SK-N-SH treated with all-trans-retinoic acid at 6 μM for 48 hours (cell line): ENCODE measurements at regions not wholly inside any gene's neighbourhood (a gene's known extent, or its start where the extent isn't known, plus 50 kb on each side); places are given as distances from the start of the nearest gene placed in this dataset.

ENCODE experiments used
- ATAC-seq: fragments of 200-7000 bp; cut with Tn5 transposase; 3 replicates; pipeline ENCODE4 v1.9.1; 2020; ENCODE audit warnings: mild to moderate bottlenecking, moderate library complexity
- ARNTL ChIP-seq: fragments of 450-650 bp; formaldehyde crosslinking; IDR thresholded peaks from 2 replicates; pipeline ENCODE4 v1.5.0; 2020; ENCODE audit warnings: low read depth, mild to moderate bottlenecking, moderate library complexity, borderline replicate concordance
- BACH2 ChIP-seq: fragments of 250-450 bp; sonication (Bioruptor Pico); IDR thresholded peaks from 2 replicates; pipeline ENCODE4 v1.9.0; 2021; ENCODE audit warnings: mild to moderate bottlenecking, borderline replicate concordance
- CSDC2 ChIP-seq: fragments of 250-450 bp; sonication (Bioruptor Pico); IDR thresholded peaks from 2 replicates; pipeline ENCODE4 v1.5.0; 2020; ENCODE audit warnings: mild to moderate bottlenecking, moderate library complexity
- ESRRG ChIP-seq: fragments of 250-450 bp; sonication (Bioruptor Pico); IDR thresholded peaks from 2 replicates; pipeline ENCODE4 v1.6.1; 2021; ENCODE audit warnings: mild to moderate bottlenecking
- GLIS3 ChIP-seq: fragments of 250-450 bp; sonication (Bioruptor Pico); IDR thresholded peaks from 2 replicates; pipeline ENCODE4 v1.5.0; 2020; ENCODE audit warnings: mild to moderate bottlenecking, moderate library complexity
- ISL1 ChIP-seq: fragments of 250-450 bp; sonication (Bioruptor Pico); IDR thresholded peaks from 2 replicates; pipeline ENCODE4 v2.1.2; 2022; ENCODE audit warnings: mild to moderate bottlenecking, moderate library complexity
- OSR1 ChIP-seq: fragments of 250-450 bp; sonication (Bioruptor Pico); IDR thresholded peaks from 2 replicates; pipeline ENCODE4 v1.8.0; 2022; ENCODE audit warnings: moderate library complexity, mild to moderate bottlenecking, inconsistent platforms
- PPARA ChIP-seq: fragments of 250-450 bp; sonication (Bioruptor Pico); IDR thresholded peaks from 2 replicates; pipeline ENCODE4 v1.5.0; 2020; ENCODE audit warnings: mild to moderate bottlenecking, borderline replicate concordance
- RARB ChIP-seq: fragments of 250-450 bp; sonication (Bioruptor Pico); IDR thresholded peaks from 2 replicates; pipeline ENCODE4 v1.8.0; 2021; ENCODE audit warnings: mild to moderate bottlenecking, moderate library complexity
- SNAI2 ChIP-seq: fragments of 250-450 bp; sonication (Bioruptor Pico); IDR thresholded peaks from 2 replicates; pipeline ENCODE4 v1.5.0; 2020; ENCODE audit warnings: mild to moderate bottlenecking, moderate library complexity
- TCF4 ChIP-seq: fragments of 250-450 bp; sonication (Bioruptor Pico); IDR thresholded peaks from 2 replicates; pipeline ENCODE4 v1.8.0; 2021; ENCODE audit warnings: mild to moderate bottlenecking, moderate library complexity, borderline replicate concordance
- TOX ChIP-seq: fragments of 250-450 bp; sonication (Bioruptor Pico); IDR thresholded peaks from 2 replicates; pipeline ENCODE4 v1.8.0; 2021; ENCODE audit warnings: mild to moderate bottlenecking, moderate library complexity, borderline replicate concordance
- ZC3H10 ChIP-seq: fragments of 250-450 bp; sonication (Bioruptor Pico); IDR thresholded peaks from 2 replicates; pipeline ENCODE4 v1.5.1; 2021; ENCODE audit warnings: mild to moderate bottlenecking, moderate library complexity
- ZFP3 ChIP-seq: fragments of 250-450 bp; sonication (Bioruptor Pico); IDR thresholded peaks from 2 replicates; pipeline ENCODE4 v1.5.0; 2020; ENCODE audit warnings: mild to moderate bottlenecking, moderate library complexity
- ZFP30 ChIP-seq: fragments of 450-650 bp; formaldehyde crosslinking; IDR thresholded peaks from 2 replicates; pipeline ENCODE4 v1.5.0; 2022; ENCODE audit warnings: mild to moderate bottlenecking, moderate library complexity
- ZNF565 ChIP-seq: fragments of 450-650 bp; formaldehyde crosslinking; conservative IDR thresholded peaks from 2 replicates; pipeline ENCODE4 v1.5.0; 2020; ENCODE audit warnings: low read depth, mild to moderate bottlenecking, moderate library complexity
- ZNF70 ChIP-seq: fragments of 450-650 bp; formaldehyde crosslinking; IDR thresholded peaks from 2 replicates; pipeline ENCODE4 v1.5.0; 2020; ENCODE audit warnings: mild to moderate bottlenecking, moderate library complexity
- ZNF8 ChIP-seq: fragments of 450-650 bp; formaldehyde crosslinking; IDR thresholded peaks from 2 replicates; pipeline ENCODE4 v1.5.0; 2020; ENCODE audit warnings: mild to moderate bottlenecking, moderate library complexity
- TF ChIP-seq, protein P1 (sequence below): fragments of 250-450 bp; sonication (Bioruptor Pico); IDR thresholded peaks from 2 replicates; pipeline ENCODE4 v1.8.0; 2021; ENCODE audit warnings: low read depth, mild to moderate bottlenecking, moderate library complexity, borderline replicate concordance
- TF ChIP-seq, protein P2 (sequence below): fragments of 250-450 bp; sonication (Bioruptor Pico); IDR thresholded peaks from 2 replicates; pipeline ENCODE4 v1.8.0; 2020; ENCODE audit warnings: mild to moderate bottlenecking, moderate library complexity, borderline replicate concordance
- TF ChIP-seq, protein P3 (sequence below): fragments of 250-450 bp; sonication (Bioruptor Pico); IDR thresholded peaks from 2 replicates; pipeline ENCODE4 v1.5.1; 2020; ENCODE audit warnings: low read depth, mild to moderate bottlenecking, moderate library complexity
- TF ChIP-seq, protein P4 (sequence below): fragments of 250-450 bp; sonication (Bioruptor Pico); IDR thresholded peaks from 2 replicates; pipeline ENCODE4 v1.5.0; 2020; ENCODE audit warnings: mild to moderate bottlenecking, moderate library complexity

DNA sequence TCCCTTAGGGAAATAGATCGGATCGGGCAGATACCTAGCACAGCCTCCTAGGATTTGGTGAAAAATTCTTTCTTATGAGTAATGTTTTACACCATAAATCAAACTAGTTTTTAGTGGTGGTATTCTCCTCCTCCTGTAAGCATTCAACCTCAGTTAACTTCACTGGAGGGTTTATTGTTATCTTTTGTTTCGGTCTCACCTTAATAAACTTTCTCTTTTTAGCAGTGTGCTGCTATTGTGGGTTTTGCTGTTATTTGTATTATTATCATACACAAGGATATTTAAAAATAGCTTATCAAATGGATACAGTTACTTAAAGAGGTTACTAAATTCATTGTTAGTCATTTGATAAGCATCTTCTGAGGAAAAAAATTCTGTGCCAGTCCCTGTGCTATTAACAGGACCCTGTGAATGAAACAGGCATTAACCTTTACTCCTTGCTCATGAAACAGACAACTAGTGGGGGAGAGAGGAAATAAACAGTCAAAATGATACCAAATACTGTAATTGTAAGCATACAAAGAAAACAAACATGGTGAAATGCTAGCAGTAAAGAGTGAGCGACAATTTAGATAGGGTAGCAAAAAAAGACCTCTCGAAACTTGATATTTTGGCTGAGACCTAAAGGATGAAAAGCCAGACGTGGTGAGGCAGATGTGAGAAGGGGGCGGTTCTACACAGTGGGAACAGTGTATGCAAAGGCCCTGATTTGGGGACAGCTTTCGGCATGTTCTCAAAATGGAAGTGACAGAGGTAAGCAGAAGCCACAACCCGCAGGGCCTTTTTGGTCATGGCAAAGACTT, 178.7 kb upstream of the SOX5 start:
- ATAC-seq = no peak
- TF ChIP-seq ZFP3 (CRISPR knock-in tag) (no peak), PPARA (CRISPR knock-in tag) (no peak), CSDC2 (CRISPR knock-in tag) (no peak), ARNTL (CRISPR knock-in tag) (no peak), GLIS3 (CRISPR knock-in tag) (no peak), BACH2 (no peak), TOX (CRISPR knock-in tag) (no peak)
- TF ChIP-seq, protein P1, sequence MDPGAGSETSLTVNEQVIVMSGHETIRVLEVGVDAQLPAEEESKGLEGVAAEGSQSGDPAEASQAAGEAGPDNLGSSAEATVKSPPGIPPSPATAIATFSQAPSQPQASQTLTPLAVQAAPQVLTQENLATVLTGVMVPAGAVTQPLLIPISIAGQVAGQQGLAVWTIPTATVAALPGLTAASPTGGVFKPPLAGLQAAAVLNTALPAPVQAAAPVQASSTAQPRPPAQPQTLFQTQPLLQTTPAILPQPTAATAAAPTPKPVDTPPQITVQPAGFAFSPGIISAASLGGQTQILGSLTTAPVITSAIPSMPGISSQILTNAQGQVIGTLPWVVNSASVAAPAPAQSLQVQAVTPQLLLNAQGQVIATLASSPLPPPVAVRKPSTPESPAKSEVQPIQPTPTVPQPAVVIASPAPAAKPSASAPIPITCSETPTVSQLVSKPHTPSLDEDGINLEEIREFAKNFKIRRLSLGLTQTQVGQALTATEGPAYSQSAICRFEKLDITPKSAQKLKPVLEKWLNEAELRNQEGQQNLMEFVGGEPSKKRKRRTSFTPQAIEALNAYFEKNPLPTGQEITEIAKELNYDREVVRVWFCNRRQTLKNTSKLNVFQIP (CRISPR knock-in tag) = no peak
- TF ChIP-seq, all 23 proteins: peak for 0

DNA sequence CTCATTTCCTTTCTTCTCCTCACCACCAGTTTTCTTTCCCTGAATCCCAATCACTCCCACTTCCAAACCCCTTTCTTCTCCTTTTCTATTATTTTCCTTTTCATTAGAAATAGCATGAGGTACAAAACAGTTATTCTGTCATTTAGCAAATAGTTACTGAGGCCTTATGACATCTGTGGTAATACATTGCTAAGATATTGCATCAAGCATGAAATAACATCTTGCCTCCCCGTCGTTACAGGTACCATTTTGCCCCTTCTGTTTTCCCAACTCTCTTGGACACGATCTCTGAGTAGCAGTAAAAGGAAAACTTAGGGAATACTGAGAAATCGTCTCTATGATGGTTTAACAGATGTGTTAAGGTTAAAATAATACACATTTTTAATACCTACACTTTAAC, 175.8 kb upstream of the SOX5 start:
- TF ChIP-seq ZNF8 (CRISPR knock-in tag) = no peak
- TF ChIP-seq PPARA (CRISPR knock-in tag) = no peak
- TF ChIP-seq TCF4 (CRISPR knock-in tag) = no peak
- TF ChIP-seq GLIS3 (CRISPR knock-in tag) = no peak
- no peak for TF ChIP-seq ZFP3 (CRISPR knock-in tag)
- TF ChIP-seq ZC3H10 = no peak
- TF ChIP-seq OSR1 (CRISPR knock-in tag) = no peak
- no peak for TF ChIP-seq CSDC2 (CRISPR knock-in tag)
- no peak for TF ChIP-seq SNAI2 (CRISPR knock-in tag)
- TF ChIP-seq TOX (CRISPR knock-in tag) = no peak
- no peak for TF ChIP-seq ZNF565 (CRISPR knock-in tag)
- TF ChIP-seq ARNTL (CRISPR knock-in tag) = no peak
- no peak for TF ChIP-seq BACH2
- TF ChIP-seq, protein P1 (CRISPR knock-in tag) = no peak
- no peak for TF ChIP-seq RARB
- no peak for TF ChIP-seq ZFP30 (CRISPR knock-in tag)
- TF ChIP-seq, protein P2, sequence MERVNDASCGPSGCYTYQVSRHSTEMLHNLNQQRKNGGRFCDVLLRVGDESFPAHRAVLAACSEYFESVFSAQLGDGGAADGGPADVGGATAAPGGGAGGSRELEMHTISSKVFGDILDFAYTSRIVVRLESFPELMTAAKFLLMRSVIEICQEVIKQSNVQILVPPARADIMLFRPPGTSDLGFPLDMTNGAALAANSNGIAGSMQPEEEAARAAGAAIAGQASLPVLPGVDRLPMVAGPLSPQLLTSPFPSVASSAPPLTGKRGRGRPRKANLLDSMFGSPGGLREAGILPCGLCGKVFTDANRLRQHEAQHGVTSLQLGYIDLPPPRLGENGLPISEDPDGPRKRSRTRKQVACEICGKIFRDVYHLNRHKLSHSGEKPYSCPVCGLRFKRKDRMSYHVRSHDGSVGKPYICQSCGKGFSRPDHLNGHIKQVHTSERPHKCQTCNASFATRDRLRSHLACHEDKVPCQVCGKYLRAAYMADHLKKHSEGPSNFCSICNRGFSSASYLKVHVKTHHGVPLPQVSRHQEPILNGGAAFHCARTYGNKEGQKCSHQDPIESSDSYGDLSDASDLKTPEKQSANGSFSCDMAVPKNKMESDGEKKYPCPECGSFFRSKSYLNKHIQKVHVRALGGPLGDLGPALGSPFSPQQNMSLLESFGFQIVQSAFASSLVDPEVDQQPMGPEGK (CRISPR knock-in tag) = no peak
- TF ChIP-seq ZNF70 (CRISPR knock-in tag) = no peak
- TF ChIP-seq, all 23 proteins: peak for 0
- ATAC-seq = no peak

DNA sequence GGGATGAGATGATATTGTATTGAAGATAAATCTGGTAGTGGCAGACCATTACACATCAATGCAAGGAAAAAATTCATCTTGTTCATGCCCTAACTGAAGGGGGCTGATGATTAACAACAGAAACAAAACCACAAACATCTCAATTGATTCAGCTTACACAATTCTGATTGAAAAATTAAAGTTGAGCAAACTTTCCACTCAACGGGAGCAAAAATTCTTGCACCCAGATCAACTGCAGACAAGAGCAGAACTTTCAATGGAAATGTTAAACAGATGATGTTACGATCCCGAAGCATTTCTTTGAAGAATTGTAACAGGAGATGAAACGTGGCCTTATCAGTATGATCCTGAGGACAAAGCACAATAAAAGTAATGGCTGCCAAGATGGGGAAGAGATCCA, 172.4 kb upstream of the SOX5 start:
- no peak for ATAC-seq
- no peak for TF ChIP-seq TCF4 (CRISPR knock-in tag)
- TF ChIP-seq ZNF8 (CRISPR knock-in tag) = no peak
- no peak for TF ChIP-seq ISL1 (CRISPR knock-in tag)
- no peak for TF ChIP-seq BACH2
- no peak for TF ChIP-seq ARNTL (CRISPR knock-in tag)

DNA sequence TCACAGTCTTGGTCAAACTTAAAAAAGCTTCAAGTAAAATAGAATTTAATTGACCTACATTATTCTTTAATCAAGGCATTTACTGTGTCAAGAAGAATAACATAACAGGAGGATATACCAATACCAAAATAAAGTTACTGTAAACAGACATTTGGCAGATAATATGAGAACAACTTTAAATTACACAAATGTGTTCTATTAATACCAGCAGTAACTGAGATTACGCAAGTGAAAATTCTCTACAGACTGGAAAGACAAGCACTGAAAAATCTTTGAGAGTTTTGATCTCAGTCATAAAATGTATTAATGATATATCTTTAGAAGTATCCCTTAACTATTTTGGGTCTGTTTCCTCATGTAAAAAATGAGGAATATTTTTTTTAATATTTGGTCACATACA, 169.2 kb upstream of the SOX5 start:
- TF ChIP-seq ISL1 (CRISPR knock-in tag) = no peak
- no peak for ATAC-seq

DNA sequence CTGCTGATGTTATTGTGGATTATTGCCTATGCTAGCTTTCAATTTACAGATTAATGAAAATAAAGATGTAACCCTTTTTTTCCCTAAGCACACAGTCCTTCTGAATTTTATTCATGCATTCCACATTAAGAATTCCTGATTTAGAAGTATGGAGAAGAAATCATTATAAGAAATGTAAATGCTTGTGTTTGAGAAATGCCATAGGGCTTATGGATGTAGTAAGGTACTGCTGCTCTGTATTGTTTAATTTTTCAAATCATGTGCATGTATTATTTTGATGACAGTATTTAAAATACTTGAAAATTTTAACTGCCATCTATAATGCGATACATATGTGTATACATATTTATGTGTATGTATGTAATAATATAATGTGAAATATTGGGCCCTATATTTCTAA, 167.1 kb upstream of the SOX5 start:
- ATAC-seq = no peak
- TF ChIP-seq ZNF70 (CRISPR knock-in tag) (no peak), ZFP30 (CRISPR knock-in tag) (no peak), ZFP3 (CRISPR knock-in tag) (no peak), ESRRG (CRISPR knock-in tag) (no peak)
- TF ChIP-seq, protein P3, sequence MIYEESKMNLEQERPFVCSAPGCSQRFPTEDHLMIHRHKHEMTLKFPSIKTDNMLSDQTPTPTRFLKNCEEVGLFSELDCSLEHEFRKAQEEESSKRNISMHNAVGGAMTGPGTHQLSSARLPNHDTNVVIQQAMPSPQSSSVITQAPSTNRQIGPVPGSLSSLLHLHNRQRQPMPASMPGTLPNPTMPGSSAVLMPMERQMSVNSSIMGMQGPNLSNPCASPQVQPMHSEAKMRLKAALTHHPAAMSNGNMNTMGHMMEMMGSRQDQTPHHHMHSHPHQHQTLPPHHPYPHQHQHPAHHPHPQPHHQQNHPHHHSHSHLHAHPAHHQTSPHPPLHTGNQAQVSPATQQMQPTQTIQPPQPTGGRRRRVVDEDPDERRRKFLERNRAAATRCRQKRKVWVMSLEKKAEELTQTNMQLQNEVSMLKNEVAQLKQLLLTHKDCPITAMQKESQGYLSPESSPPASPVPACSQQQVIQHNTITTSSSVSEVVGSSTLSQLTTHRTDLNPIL (CRISPR knock-in tag) = no peak
- TF ChIP-seq, protein P2 (CRISPR knock-in tag) = no peak
- TF ChIP-seq, protein P4, sequence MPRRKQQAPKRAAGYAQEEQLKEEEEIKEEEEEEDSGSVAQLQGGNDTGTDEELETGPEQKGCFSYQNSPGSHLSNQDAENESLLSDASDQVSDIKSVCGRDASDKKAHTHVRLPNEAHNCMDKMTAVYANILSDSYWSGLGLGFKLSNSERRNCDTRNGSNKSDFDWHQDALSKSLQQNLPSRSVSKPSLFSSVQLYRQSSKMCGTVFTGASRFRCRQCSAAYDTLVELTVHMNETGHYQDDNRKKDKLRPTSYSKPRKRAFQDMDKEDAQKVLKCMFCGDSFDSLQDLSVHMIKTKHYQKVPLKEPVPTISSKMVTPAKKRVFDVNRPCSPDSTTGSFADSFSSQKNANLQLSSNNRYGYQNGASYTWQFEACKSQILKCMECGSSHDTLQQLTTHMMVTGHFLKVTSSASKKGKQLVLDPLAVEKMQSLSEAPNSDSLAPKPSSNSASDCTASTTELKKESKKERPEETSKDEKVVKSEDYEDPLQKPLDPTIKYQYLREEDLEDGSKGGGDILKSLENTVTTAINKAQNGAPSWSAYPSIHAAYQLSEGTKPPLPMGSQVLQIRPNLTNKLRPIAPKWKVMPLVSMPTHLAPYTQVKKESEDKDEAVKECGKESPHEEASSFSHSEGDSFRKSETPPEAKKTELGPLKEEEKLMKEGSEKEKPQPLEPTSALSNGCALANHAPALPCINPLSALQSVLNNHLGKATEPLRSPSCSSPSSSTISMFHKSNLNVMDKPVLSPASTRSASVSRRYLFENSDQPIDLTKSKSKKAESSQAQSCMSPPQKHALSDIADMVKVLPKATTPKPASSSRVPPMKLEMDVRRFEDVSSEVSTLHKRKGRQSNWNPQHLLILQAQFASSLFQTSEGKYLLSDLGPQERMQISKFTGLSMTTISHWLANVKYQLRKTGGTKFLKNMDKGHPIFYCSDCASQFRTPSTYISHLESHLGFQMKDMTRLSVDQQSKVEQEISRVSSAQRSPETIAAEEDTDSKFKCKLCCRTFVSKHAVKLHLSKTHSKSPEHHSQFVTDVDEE (CRISPR knock-in tag) = no peak
